GM12801 (cell line): ENCODE measurements at regions not wholly inside any gene's neighbourhood (a gene's known extent, or its start where the extent isn't known, plus 50 kb on each side); places are given as distances from the start of the nearest gene placed in this dataset.

Experiments
- CTCF ChIP-seq: IDR thresholded peaks from one replicate; pipeline ENCODE4 v1.5.1; 2011; ENCODE audit warnings: control low read depth; ENCODE audit not compliant: insufficient read length; ENCODE audit errors: extremely low read depth

DNA sequence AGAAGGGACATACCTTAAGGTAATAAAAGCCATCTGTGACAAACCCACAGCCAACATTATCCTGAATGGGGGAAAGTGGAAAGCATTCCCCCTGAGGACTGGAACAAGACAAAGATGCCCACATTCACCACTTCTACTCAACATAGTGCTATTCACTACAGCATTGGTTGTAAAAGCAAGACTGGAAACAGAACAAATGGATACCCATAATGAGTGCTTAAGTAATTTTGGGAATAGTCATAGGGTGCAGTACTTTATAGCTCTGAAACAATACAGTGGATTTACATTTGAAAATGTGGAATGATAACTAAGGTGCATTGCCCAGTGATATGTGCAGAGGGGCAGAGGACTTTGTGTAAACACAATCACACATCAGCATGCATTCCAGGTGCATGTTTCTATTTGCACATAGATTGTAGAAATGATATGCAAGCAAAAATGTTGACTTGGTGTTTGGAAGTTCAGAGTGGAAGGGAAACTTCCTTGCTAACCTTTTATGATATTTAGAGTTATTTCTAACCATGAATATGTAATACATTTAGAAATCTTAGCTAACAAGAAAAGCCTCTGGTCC, 112.3 kb downstream of the IGLL1 start:
- no peak for TF ChIP-seq CTCF

DNA sequence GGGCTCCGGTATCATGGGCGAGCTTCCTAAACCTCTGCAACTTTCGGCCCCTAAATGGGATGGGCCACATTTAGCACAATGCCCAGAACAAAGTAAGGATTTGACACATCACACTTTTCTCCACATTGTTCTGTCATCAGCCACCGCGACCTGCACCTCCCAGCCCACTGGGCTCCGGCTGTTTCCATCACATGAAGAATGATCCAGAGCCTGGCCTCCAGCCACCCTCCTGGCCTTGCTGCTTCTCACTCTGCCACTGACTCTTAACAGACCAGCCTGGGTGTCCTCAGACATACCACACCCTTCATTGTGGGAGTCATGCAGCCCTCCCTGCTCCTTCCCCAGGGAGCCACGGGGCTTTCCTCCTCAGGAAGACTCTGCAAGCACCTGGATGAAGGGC, 113.7 kb downstream of the IGLL1 start:
- TF ChIP-seq CTCF = no peak

DNA sequence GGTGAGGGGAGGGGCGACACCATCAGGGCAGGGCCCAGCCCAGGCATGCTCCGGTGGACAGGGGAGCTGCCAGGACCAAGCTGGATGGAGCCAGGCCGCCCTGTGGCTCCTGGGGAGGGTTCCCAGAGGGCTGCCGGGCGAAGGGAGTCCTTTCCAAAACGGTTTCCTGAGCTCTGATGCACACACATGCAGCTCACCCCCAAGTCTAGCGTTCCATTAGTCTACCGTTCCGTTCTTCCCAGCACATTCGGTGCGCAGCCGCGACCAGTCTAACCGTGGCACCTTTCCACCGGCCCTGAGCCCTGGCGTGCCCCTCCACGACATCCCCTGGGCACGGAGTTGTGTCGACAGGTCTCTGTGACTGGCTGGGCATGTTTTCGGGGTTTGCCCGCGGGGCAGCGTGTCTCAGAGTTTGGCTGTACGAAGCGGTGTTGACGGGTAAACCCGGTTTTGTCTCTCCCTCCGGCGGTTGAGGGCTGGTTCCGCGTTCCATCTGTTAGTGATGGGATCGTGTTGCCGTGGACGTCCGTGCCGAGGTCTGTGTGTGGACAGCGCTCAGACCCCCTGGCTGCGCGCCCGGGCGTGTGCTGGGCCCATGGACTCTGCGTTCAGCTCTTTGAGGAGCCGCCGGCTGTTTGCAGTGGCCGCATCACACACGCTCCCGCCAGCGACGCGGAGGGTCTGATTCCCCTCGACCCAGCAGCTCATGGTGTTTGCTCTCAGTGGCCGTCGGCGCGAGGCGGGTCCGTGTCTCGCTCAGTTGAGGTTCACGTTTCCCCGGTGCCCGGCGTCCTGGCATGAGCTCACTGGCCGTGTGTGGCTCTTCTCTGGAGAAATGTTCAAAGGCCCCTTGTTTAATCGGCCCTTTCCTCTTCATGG, 121.2 kb downstream of the IGLL1 start:
- no peak for TF ChIP-seq CTCF

DNA sequence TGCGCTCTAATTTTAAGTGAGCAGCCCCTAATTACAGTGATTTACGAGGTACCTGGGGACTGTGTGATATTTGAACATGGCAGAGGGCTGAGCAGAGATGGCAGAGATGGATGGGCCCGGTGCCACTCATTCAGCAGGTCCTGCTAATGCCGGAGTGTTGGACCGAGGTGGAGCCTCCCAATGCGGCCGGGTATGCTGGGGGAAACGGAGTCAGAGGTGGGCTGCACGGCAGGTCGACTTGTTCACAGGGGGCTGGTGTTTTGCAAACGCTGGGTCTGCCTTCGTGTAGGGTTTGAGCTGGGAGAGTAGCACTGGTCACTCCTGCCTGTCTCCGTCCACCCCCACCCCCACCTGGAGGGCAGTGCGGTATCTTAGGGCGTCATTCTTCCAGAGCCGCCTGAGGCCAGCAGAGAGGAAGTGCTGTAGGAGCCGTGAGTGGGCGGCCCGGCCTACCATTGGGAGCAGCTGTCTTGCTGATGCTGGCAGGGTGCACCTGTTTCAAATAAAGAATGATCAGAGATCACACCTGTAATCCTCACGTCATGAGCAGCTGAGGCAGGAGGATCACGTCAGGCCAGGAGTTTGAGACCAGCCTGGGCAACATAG, 122.6 kb downstream of the IGLL1 start:
- TF ChIP-seq CTCF = no peak

DNA sequence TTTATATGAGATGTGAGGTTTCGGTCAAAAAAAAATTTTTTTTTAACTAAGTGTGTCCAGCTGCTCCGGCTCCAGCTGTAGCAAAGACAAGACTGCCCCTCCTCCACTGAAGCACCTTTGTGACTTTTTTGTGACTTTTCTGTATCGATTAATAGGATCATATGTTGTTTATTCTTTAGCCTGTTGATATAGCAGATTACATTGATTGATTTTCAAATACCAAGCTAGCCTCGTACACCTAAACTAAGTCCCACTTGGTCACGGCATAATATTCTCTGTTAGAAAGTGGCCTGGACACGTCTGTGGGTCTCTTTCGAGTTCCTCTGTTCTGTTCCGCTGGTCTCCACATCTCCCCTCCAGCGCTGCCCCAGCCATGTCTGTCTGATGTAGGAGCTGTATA, 126.8 kb downstream of the IGLL1 start:
- no peak for TF ChIP-seq CTCF

GRCh38 chr22:23452231-23453010, 127.7 kb downstream of the IGLL1 start:
- no peak for TF ChIP-seq CTCF

DNA sequence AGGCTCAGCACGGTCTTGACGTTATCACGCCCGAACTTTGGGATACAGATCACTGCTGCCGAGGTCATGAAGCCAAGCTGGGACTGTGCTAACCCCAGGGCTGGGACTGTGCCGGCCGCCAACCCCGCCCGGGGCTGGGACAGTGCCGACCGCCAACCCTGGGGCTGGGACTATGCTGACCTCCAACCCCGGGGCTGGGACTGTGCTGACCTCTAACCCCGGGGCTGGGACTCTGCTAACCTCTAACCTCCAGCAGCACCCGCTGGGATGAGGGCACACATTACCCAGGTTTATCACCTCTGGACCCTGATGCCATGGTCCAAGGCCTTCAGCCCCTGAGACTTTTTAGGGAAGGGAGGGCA, 129.7 kb downstream of the IGLL1 start:
- TF ChIP-seq CTCF = no peak
